ENCODE measurements at regions not wholly inside any gene's neighbourhood (a gene's known extent, or its start where the extent isn't known, plus 50 kb on each side); places are given as distances from the start of the nearest gene placed in this dataset.

DNA sequence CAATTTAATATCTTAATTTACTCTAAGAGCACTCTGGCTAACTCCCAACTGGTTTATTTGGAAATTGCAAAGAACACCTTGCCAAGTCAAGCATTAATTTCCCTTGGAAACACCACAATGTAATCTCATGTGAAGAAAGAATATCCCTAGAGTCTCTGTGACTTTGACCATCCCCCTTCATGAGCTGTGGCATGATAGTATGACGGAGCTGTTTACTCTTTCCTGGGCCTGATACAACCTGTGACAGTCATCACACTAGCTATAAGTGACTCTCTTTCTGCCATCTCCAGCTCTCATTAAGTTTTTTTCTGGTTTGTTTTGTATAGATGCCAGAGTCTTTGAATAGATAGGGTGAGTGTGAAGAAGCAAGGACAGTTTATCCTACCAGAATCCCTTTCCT lies 470.3 kb upstream of the JARID2 start:
- Mint-ChIP-seq H3K4me1 (peaks cover 35 to 36% of the 10 kb centered on the region in 2 experiments), H3K36me3 (ENCODE audit: insufficient read depth in 1 of 3, low read depth in 3 of 3) (peaks cover 0 to 7% (median 2%) of the 10 kb centered on the region in 3 experiments; a peak in 3 of 7 replicates), H3K4me3 (no peak overlapping the region), H3K9me3 (peaks cover 0 to 5% of the 10 kb centered on the region in 2 experiments; a peak in 3 of 5 replicates), H3K27me3 (ENCODE audit: low read depth) (no peaks in the 10 kb centered on the region), H3K27ac (no peak overlapping the region)
- Histone ChIP-seq H3K23ac (ENCODE audit: insufficient read length, low read depth, low read length) (no peak overlapping the region), H4K20me1 (ENCODE audit: control insufficient read depth, insufficient read depth, insufficient read length) (no peaks in the 10 kb centered on the region), H3K27me3 (ENCODE audit: insufficient read depth, low read length) (no peaks in the 10 kb centered on the region), H3K18ac (ENCODE audit: insufficient read length, low read depth, low read length) (no peak overlapping the region), H2BK120ac (ENCODE audit: low read depth, low read length, poor library complexity, severe bottlenecking) (no peak overlapping the region), H3K4me1 (ENCODE audit: insufficient read depth, low read length) (peaks cover 8% of the 10 kb centered on the region; the same call in 1 of the 2 replicates), H3T11ph (ENCODE audit: low read length) (no peak overlapping the region), H3K79me1 (ENCODE audit: insufficient read depth, low read depth, low read length, poor library complexity, severe bottlenecking) (no peaks in the 10 kb centered on the region), H3K56ac (ENCODE audit: insufficient read length, low read depth, low read length) (no peak overlapping the region), H3K14ac (ENCODE audit: insufficient read depth, low read length) (no peak overlapping the region), H2BK12ac (ENCODE audit: insufficient read length, low read depth, low read length) (no peak overlapping the region), H3K27ac (ENCODE audit: insufficient read length, low read depth, low read length) (no peak overlapping the region), H2AK5ac (ENCODE audit: insufficient read length, low read length) (no peak overlapping the region), H3K4me2 (ENCODE audit: insufficient read depth, insufficient read length, low read length) (no peak overlapping the region), H3K9ac (ENCODE audit: extremely low read depth, insufficient read length, low read length) (no peak overlapping the region), H3K4ac (ENCODE audit: low read depth, low read length) (no peak overlapping the region), H3K23me2 (ENCODE audit: insufficient read length, low read depth, low read length, poor library complexity, severe bottlenecking) (no peaks in the 10 kb centered on the region), H3K9me3 (ENCODE audit: control insufficient read depth, low read depth, low read length) (no peaks in the 10 kb centered on the region), H2AFZ (ENCODE audit: low read length) (no peak overlapping the region), H3K79me2 (ENCODE audit: insufficient read depth, low read length) (no peaks in the 10 kb centered on the region), H2BK15ac (ENCODE audit: low read depth, low read length) (no peak overlapping the region), H4K8ac (replicated peaks; ENCODE audit: insufficient read length, low read depth, low read length) (no peak overlapping the region), H4K91ac (ENCODE audit: insufficient read length, low read depth, low read length) (no peak overlapping the region), H2BK5ac (ENCODE audit: insufficient read length, low read length) (no peak overlapping the region), H4K5ac (ENCODE audit: insufficient read length, low read depth, low read length) (no peak overlapping the region), H2BK20ac (ENCODE audit: low read depth, low read length, poor library complexity, severe bottlenecking) (no peak overlapping the region)
- TF ChIP-seq, protein P1, sequence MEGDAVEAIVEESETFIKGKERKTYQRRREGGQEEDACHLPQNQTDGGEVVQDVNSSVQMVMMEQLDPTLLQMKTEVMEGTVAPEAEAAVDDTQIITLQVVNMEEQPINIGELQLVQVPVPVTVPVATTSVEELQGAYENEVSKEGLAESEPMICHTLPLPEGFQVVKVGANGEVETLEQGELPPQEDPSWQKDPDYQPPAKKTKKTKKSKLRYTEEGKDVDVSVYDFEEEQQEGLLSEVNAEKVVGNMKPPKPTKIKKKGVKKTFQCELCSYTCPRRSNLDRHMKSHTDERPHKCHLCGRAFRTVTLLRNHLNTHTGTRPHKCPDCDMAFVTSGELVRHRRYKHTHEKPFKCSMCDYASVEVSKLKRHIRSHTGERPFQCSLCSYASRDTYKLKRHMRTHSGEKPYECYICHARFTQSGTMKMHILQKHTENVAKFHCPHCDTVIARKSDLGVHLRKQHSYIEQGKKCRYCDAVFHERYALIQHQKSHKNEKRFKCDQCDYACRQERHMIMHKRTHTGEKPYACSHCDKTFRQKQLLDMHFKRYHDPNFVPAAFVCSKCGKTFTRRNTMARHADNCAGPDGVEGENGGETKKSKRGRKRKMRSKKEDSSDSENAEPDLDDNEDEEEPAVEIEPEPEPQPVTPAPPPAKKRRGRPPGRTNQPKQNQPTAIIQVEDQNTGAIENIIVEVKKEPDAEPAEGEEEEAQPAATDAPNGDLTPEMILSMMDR (conservative IDR thresholded peaks at IDR 0.05) = no peak
- no CpG with 5 or more reads among the region's 1 CpG for WGBS (ENCODE audit: extremely low coverage, insufficient read length, low lambda C conversion rate)
- no peak for DNase-seq
